Activated T-cell treated with anti-CD3 and anti-CD28 coated beads, Interleukin-2, amount 50 U/mL, for 72 hours (primary cell): ENCODE measurements at regions not wholly inside any gene's neighbourhood (a gene's known extent, or its start where the extent isn't known, plus 50 kb on each side); places are given as distances from the start of the nearest gene placed in this dataset.
"Not testable (repeated sequence)": the region's sequence is repeated elsewhere in the genome, so short reads cannot be mapped to it uniquely, and the experiment has no call there.

Experiments
- ATAC-seq, 2 donors: fragments of 150-1000 bp; cut with Tn5 transposase; replicated peaks in 1 of 2; 2 replicates each; pipeline ENCODE4 v1.10.0; 2021; ENCODE audit warnings: moderate library complexity in 2 of 2, mild to moderate bottlenecking in 1 of 2
- DNase-seq, 2 donors: peaks; one replicate each; pipeline ENCODE4 v3.0.0; 2021 to 2022; ENCODE audit warnings: mixed read lengths in 1 of 2
- H3K27ac Mint-ChIP-seq: one replicate; pipeline ENCODE4 v1.8.0; 2022; ENCODE audit warnings: mild to moderate bottlenecking, moderate library complexity, mixed read lengths
- H3K27me3 Mint-ChIP-seq: one replicate; pipeline ENCODE4 v1.8.0; 2022; ENCODE audit warnings: low read depth, mixed read lengths
- H3K36me3 Mint-ChIP-seq, 2 donors: one replicate each; pipeline ENCODE4 v1.8.0; 2022; ENCODE audit warnings: mixed read lengths in 2 of 2, mild to moderate bottlenecking in 1 of 2; ENCODE audit not compliant: insufficient read depth in 2 of 2
- H3K4me1 Mint-ChIP-seq: one replicate; pipeline ENCODE4 v1.8.0; 2022; ENCODE audit warnings: low read depth, mixed read lengths
- H3K4me3 Mint-ChIP-seq, 2 donors: one replicate each; pipeline ENCODE4 v1.8.0; 2022; ENCODE audit warnings: mild to moderate bottlenecking in 2 of 2, mixed read lengths in 2 of 2, moderate library complexity in 2 of 2
- H3K9me3 Mint-ChIP-seq, 2 donors: one replicate each; pipeline ENCODE4 v1.8.0; 2022; ENCODE audit warnings: mixed read lengths in 2 of 2

DNA sequence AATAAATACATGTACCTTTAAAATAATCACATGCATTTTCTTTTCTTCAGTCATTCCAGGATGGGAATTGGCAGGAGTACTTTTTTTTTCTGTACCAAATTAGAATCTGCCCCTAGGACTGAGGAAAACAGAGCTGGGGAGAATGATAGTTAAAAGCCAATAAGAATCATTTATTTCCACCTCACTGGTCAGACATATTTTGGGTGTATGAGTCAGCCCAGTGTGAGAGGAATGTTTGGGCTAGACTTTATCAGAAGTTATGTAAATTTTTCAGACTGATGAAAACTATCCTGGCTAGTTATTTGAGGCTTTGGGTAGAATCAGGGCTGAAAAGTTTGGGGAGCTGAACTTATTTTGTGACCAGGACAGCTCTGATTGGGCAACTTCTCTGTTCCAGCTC is 303.1 kb upstream of the NPSR1 start:
- no peak overlapping the region for H3K27ac Mint-ChIP-seq
- no peak for ATAC-seq

DNA sequence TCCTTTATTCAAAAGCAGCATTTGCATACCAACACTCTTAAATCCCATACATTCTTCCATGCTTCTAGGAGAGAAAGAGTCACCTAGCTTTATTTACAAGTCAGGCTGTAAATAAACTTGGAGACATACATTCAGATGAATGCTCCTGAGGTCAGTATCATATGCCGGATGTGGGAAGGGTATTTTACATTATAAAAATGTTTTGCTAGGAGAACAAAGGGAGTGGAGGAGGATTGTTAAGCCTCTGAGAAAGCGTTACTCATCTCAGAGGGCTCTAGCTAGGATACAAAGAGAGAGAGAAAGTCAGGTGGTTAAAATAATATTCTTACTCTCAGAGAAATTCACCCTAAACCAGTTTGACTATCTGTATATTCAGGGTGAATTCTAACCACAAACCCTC is 300.9 kb upstream of the NPSR1 start:
- H3K4me1 Mint-ChIP-seq, result no peaks in the 10 kb centered on the region
- peaks cover 4 to 6% of the 10 kb centered on the region in 2 donors for H3K9me3 Mint-ChIP-seq
- H3K27me3 Mint-ChIP-seq, result no peaks in the 10 kb centered on the region
- ATAC-seq (no peak), DNase-seq (no peak)
- no peaks in the 10 kb centered on the region for H3K36me3 Mint-ChIP-seq
- H3K4me3 Mint-ChIP-seq, result no peak overlapping the region
- no peak overlapping the region for H3K27ac Mint-ChIP-seq

More for the DNA sequence above, 303.1 kb upstream of the NPSR1 start:
- H3K4me1 Mint-ChIP-seq, result no peaks in the 10 kb centered on the region
- no peaks in the 10 kb centered on the region for H3K36me3 Mint-ChIP-seq
- H3K27me3 Mint-ChIP-seq, result no peaks in the 10 kb centered on the region
- H3K9me3 Mint-ChIP-seq, result peaks cover 4 to 6% of the 10 kb centered on the region in 2 donors
- no peak for DNase-seq
- no peak overlapping the region for H3K4me3 Mint-ChIP-seq

- no peaks in the 10 kb centered on the region for H3K4me1 Mint-ChIP-seq
- no peak overlapping the region for H3K4me3 Mint-ChIP-seq
- H3K36me3 Mint-ChIP-seq, result no peaks in the 10 kb centered on the region
- no peak overlapping the region for H3K27ac Mint-ChIP-seq
- ATAC-seq, result no peak
- no peaks in the 10 kb centered on the region for H3K27me3 Mint-ChIP-seq
- DNase-seq, result no peak
- peaks cover 4 to 6% of the 10 kb centered on the region in 2 donors for H3K9me3 Mint-ChIP-seq
These were observed 300.1 kb upstream of the NPSR1 start for GRCh38 chr7:34357946-34358345.

GRCh38 chr7:34358578-34358977 is 299.4 kb upstream of the NPSR1 start:
- H3K36me3 Mint-ChIP-seq, H3K27me3 Mint-ChIP-seq, ATAC-seq, H3K4me3 Mint-ChIP-seq, H3K4me1 Mint-ChIP-seq, DNase-seq, H3K27ac Mint-ChIP-seq, H3K9me3 Mint-ChIP-seq: not testable (repeated sequence)

DNA sequence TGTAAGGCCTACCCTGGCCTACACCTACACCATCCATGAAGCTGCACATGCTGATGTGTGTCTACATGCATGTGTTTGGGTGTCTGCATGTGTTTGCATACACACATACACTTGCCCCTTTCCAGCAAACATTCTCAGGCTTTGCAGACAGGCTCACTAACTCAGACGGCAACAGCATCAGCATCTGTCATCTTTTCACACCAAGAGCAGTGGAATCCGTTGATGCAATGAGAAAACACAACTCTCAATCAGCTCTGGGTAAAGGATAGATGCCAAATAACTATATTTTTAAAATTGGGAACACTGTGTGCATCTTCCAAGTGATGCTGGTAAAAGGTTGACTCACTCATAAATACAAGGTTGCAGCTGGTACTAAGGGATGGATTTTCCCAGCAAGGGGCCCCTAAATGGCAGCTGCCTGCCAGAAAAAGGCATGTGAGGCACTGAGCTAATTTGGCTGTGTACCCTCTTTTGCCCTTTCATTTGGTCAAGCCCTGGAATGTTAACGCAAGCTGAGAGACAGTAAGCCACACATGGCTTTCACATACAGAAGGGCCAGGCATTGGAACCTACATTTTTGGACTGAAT is 296.3 kb upstream of the NPSR1 start:
- ATAC-seq (no peak), DNase-seq (no peak)
- Mint-ChIP-seq H3K27me3 (no peaks in the 10 kb centered on the region), H3K4me1 (no peaks in the 10 kb centered on the region), H3K36me3 (no peaks in the 10 kb centered on the region), H3K27ac (no peak overlapping the region), H3K4me3 (no peak overlapping the region), H3K9me3 (peaks cover 1 to 2% of the 10 kb centered on the region in 2 donors)

- Mint-ChIP-seq H3K27ac (no peak overlapping the region), H3K4me3 (no peak overlapping the region), H3K36me3 (no peaks in the 10 kb centered on the region), H3K9me3 (peaks cover 1 to 2% of the 10 kb centered on the region in 2 donors), H3K27me3 (no peaks in the 10 kb centered on the region), H3K4me1 (no peaks in the 10 kb centered on the region)
- ATAC-seq, result no peak
- DNase-seq, result no peak
These were observed 295.4 kb upstream of the NPSR1 start for GRCh38 chr7:34362621-34363020.

GRCh38 chr7:34364130-34364529 is 293.9 kb upstream of the NPSR1 start:
- Mint-ChIP-seq H3K9me3 (peaks cover 0 to 2% of the 10 kb centered on the region in 2 donors), H3K36me3 (no peaks in the 10 kb centered on the region), H3K4me1 (no peaks in the 10 kb centered on the region), H3K4me3 (no peak overlapping the region), H3K27me3 (no peaks in the 10 kb centered on the region), H3K27ac (no peak overlapping the region)
- ATAC-seq (no peak), DNase-seq (no peak)

DNA sequence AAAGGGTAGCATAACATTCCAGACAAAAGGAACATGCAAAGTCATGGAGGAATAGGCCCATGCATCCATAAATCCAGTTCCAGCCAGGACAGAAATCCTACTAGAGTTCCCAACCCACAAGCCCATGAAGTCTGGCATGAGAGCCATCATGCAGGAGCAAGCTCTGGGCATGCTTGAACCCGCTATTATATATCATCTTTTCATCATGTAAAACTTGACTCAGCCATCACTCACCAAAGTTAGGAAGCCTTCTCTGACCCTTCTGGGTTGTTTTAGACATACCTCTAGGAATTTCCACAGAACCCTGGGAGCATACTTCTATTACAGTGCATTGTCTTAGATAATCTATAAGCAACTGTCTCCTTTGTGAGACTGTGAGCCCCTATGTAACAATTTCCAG is 293.0 kb upstream of the NPSR1 start:
- Mint-ChIP-seq H3K4me3 (no peak overlapping the region), H3K27me3 (no peaks in the 10 kb centered on the region), H3K4me1 (no peaks in the 10 kb centered on the region), H3K27ac (no peak overlapping the region), H3K36me3 (no peaks in the 10 kb centered on the region), H3K9me3 (peaks cover 0 to 2% of the 10 kb centered on the region in 2 donors)
- ATAC-seq, result no peak
- DNase-seq, result no peak

- no peak overlapping the region for H3K27ac Mint-ChIP-seq
- no peak for ATAC-seq
- no peaks in the 10 kb centered on the region for H3K36me3 Mint-ChIP-seq
- H3K4me3 Mint-ChIP-seq, result no peak overlapping the region
- no peaks in the 10 kb centered on the region for H3K4me1 Mint-ChIP-seq
- no peaks in the 10 kb centered on the region for H3K27me3 Mint-ChIP-seq
- DNase-seq, result no peak
- peaks cover 2% of the 10 kb centered on the region in 2 donors for H3K9me3 Mint-ChIP-seq
These were observed 292.4 kb upstream of the NPSR1 start for GRCh38 chr7:34365611-34366010.

DNA sequence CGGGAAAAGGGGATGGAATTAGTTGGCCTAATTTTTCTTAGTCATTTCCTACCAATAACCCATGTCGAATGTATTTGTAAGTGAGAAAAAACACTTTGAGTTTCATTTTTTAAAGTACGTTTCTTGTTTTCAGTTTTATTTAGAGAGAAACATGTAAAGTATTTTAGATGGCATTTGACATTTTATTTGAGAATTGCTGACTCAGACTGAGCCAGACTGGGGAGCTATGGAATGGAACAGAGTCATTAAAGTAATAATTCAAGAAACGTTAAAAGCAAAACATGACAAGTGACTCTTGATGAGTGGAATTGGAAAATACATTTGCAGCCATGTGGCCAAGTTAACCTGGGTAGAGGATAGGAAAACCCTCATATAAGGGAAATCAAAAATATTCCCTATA is 286.1 kb upstream of the NPSR1 start:
- no peaks in the 10 kb centered on the region for H3K27me3 Mint-ChIP-seq
- no peaks in the 10 kb centered on the region for H3K4me1 Mint-ChIP-seq

DNA sequence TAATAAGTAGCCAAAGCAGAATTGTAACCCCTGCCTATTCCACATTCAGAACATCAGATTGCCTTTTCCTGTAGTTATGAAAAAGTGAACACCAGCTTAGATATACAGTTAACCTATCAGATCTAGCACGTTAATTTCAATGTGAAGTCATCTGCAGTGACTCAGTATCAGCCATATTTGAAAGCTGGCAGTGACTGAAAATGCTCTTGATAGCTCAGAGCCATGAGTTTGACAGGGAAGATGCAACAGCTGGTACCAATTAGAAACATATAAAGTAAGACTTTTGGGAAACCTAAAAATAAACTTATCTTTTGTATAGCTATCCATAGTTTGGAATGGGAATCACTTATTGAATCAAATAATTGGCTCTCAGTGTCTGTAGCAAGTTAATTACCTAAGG is 284.1 kb upstream of the NPSR1 start:
- Mint-ChIP-seq H3K4me3 (no peak overlapping the region), H3K36me3 (no peaks in the 10 kb centered on the region), H3K9me3 (peaks cover 2 to 10% of the 10 kb centered on the region in 2 donors), H3K27me3 (no peaks in the 10 kb centered on the region), H3K4me1 (no peaks in the 10 kb centered on the region), H3K27ac (no peak overlapping the region)
- ATAC-seq, result no peak
- DNase-seq, result no peak

More for the DNA sequence above, 286.1 kb upstream of the NPSR1 start:
- Mint-ChIP-seq H3K27ac (no peak overlapping the region), H3K4me3 (no peak overlapping the region), H3K36me3 (no peaks in the 10 kb centered on the region), H3K9me3 (peaks cover 0 to 10% of the 10 kb centered on the region in 2 donors)
- ATAC-seq (no peak), DNase-seq (no peak)

DNA sequence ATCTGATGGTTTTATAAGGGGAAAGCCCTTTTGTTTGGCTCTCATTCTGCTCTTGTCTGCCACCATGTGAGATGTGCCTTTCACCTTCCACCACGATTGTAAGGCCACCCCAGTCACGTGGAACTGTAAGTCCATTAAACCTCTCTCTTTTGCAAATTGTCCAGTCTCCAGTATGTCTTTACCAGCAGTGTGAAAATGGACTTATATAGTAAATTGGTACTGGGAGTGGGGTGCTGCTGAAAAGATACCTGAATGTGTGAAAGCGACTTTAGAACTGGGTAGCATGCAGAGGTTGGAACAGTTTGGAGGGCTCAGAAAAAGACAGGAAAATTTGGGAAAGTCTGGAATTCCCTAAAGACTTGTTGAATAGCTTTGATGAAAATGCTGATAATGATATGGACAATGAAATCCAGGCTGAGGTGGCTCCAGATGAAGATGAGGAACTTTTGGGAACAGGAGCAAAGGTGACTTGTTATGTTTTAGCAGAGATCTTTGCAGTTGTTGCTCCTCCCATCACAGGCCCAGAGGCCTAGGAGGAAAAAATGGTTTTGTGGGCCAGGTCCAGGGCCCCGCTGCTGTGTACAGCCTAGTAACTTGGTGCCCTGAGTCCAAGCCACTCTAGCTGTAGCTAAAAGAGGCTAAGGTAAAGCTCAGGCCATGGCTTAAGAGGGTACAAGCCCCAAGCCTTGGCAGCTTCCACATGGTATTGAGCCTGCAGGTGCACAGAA is 275.7 kb upstream of the NPSR1 start:
- H3K4me3 Mint-ChIP-seq, result no peak overlapping the region
- no peaks in the 10 kb centered on the region for H3K4me1 Mint-ChIP-seq

GRCh38 chr7:34385384-34385783 is 272.6 kb upstream of the NPSR1 start:
- H3K4me3 Mint-ChIP-seq, result no peak overlapping the region
- no peak overlapping the region for H3K27ac Mint-ChIP-seq
- peaks cover 4 to 9% of the 10 kb centered on the region in 2 donors for H3K9me3 Mint-ChIP-seq
- H3K27me3 Mint-ChIP-seq, result no peaks in the 10 kb centered on the region
- H3K4me1 Mint-ChIP-seq, result no peaks in the 10 kb centered on the region
- peaks cover 4% of the 10 kb centered on the region in 2 donors for H3K36me3 Mint-ChIP-seq
- DNase-seq (no peak), ATAC-seq (no peak)

More for the DNA sequence above, 275.7 kb upstream of the NPSR1 start:
- Mint-ChIP-seq H3K27me3 (no peaks in the 10 kb centered on the region), H3K36me3 (peaks cover 4% of the 10 kb centered on the region in 2 donors), H3K9me3 (peaks cover 5 to 7% of the 10 kb centered on the region in 2 donors), H3K27ac (no peak overlapping the region)
- ATAC-seq (no peak), DNase-seq (no peak)
